CD1c-positive myeloid dendritic cell (primary cell): ENCODE measurements at regions not wholly inside any gene's neighbourhood (a gene's known extent, or its start where the extent isn't known, plus 50 kb on each side); places are given as distances from the start of the nearest gene placed in this dataset.
"Not testable (repeated sequence)": the region's sequence is repeated elsewhere in the genome, so short reads cannot be mapped to it uniquely, and the experiment has no call there.

Source experiments
- DNase-seq: peaks from one replicate; pipeline ENCODE4 v3.0.0-alpha.2; 2016; ENCODE audit errors: extremely low spot score

DNA sequence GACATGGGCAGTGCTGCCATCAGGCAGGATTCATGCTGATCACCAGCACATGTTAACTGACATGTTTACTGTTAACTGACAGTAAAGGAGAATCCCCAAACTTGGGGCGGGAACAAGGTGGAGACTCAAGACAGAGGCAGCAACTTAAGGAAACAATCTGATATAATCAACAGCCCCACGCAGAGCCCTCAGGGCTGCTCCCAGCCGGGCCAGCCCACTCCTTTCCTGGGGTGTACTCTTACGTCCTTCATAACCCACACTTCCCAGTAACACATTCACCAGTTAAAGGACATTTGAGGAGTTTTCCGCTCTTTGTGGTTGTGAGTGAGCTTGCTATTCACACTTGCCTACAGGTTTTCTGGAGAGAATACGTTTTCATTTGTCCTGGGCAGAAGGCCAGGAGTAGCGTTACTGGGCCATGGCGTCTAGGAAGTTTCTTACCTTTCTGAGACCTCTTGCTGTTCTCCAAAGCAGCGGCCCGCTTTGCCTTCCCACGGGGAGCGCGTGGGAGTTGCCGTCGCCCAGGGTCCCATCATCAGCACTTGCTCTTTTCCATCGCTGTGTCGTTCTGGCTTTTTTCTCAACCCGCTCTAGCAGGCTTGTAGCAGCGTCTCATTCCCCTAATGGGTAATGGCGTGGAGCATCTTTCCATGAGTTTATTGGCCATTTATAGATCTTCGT, 56.4 kb downstream of the FOXF2 start:
- DNase-seq, result no peak

DNA sequence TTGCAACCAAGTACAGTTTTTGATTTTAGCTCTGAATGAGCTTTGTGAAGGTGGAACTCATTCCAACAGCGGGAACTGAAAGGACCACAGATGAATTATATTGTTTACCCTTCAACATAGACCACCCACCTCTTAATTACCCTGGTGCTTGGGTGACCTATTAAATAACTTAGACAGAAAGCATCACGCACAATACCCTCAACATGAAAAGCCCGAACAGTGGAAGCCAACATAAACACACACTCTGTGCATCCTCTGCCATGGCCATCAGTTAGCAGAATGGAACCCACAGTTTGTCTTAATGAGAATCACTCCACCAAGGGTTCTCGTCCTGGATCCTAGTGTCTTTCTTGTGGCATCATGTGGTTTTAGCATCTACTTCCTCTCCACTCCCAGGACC, 60.5 kb downstream of the FOXF2 start:
- no peak for DNase-seq

DNA sequence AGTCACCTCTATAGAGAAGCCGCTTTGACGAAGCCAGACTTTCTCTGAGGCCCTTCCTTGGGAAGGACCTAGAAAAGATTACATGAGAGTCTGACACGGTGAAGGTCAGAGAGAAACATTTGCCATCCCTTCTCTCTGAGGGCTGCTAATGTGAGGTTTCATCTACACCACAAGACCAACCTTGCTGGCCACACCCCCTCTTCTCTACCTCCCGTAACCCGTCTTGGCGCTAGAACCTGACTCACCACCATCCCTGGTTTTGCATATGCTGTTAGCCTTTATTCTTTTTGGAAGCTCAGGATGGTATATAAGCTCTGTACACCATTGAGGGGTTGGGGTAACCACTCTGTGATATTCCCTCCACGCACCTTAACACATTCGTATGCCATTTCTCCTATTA, 63.6 kb downstream of the FOXF2 start:
- DNase-seq, result no peak

DNA sequence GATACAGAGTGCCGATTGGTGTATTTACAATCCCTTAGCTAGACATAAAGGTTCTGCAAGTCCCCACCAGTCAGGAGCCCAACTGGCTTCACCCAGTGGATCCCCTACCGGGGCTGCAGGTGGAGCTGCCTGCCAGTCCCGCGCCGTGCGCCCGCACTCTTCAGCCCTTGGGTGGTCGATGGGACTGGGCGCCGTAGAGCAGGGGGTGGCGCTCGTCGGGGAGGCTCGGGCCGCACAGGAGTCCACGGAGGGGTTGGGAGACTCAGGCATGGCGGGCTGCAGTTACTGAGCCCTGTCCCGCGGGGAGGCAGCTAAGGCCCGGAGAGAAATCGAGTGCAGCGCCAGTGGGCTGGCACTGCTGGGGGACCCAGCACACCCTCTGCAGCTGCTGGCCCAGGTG, 67.4 kb downstream of the FOXF2 start:
- DNase-seq, result not testable (repeated sequence)

DNA sequence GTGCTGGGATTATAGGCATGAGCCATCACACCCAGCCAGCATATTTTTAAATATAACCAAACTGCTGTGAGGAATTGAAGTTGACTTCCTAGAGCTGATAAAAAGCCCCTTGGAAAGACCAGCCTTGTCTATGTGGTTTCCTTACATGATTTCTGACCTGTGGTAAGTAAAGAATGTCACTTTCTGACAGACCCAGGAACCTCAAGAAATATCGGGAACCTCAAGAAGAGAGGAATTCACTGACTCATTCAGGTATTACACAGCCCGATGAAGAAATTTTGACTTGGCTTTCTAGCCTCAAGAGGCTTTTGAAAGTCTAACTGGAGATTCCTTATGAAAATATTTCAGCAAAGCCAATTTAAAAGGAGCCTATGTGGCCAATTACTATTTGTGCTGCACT, 71.8 kb downstream of the FOXF2 start:
- DNase-seq, result no peak

DNA sequence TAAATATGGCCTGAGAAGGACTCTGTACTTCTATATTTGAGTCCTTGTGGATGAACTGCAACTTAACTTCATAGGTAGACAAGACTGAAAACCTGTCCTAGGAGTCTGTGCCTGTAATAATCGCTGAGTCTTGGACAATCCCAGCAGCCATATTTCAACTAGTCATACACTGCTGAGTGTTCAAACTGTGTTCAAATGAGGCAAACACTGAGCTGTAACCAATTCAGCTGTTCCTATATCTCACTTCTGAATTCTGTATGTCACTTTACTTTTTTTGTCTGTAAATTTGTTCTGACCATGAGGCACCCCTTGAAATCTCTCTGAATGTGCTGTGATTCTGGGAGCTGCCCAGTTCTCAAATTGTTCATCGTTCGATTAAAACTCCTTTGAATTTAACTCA, 72.4 kb downstream of the FOXF2 start:
- DNase-seq, result no peak

DNA sequence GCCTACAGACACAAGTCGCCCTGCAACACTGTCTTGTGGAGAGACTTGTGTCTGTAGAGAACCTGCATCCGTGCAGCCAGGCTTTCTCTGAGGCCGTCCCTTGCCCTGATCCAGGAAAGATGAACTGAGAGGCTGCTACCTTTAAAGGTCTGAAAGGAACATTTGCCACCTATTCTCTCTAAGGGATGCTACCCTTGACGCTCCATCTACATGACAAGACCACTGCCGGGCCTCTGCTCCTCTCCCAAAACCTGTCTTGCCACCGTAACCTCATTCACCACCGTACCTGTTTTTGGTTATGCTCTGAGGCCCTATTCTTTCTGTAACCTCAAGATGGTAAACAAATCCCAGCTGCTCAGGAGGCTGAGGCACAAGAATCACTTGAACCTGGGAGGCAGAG, 73.9 kb downstream of the FOXF2 start:
- DNase-seq, result no peak

DNA sequence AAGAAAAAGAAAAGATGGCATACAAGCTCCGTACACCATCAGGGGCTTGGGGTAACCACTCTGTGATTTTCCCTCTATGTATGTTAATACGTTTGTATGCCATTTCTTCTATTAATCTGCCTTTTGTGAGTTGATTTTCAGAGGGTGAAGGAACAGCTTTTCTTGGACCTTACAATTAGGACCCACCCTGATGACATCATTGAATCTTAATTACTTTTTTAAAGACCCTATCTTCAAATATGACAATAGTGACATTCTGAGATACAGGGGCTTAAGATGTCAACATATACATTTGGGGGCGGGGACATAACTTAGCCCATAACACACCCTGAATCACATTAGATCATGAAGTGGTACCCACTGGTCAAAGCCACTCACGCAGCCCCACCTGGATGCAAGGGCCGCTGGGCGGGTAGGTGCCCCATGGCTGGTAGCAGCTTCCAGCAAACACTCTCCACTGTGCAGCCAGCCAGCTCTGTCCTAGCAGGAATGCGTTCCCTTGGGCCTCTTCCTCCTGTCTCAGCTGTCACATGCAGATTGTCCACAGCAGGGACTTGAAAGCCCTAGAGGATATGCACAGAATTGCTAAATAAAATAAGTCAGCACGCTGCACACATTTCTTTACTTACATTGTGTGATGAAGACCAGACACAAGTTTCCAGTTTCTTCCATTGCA, 74.5 kb downstream of the FOXF2 start:
- DNase-seq, result no peak

DNA sequence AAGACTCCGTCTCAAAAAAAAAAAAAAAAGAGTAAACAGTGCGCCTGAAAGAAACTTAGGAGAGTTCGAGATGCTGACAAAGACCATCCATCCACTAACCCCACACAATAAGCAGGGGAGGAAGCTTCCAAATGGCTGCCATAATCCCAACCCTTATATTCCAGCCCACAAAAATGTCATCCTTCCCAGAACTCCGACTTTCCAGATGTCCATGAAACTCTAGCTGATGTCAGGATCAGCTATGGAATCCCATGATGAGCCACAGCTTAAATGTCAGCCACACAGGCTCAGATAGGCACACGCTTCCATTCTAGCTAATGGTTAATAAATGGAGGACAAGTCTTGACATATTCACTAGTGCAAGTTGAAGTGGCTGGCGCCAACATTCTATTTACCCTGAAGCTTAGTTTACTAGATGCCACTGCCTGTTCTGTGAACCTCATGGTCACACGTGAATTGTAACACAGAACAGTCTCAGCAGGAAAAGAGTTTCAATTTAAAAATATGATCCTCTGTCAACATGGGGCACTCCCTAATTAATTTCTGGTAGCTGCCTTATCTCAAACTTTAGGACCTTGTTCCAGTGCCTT, 75.5 kb downstream of the FOXF2 start:
- DNase-seq, result no peak

DNA sequence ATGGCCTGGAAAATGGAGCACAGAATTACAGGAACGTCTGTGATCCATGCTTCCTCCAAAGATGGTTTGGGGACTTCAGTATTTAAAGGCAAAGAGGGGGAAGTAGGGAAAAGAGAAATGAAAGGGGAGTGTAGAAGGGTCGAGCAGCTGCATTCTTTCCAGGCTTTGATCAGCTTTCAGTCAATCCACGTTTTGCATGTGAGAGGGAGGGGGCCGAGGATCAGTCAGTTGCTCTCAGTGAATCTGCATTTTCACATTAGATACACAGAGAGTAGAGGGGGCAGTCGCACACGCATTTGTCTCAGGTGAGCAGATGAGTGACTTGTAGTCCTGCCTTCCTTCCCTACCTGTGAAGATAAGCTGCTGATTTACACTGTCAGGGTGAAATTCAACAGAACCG, 78.8 kb downstream of the FOXF2 start:
- no peak for DNase-seq

DNA sequence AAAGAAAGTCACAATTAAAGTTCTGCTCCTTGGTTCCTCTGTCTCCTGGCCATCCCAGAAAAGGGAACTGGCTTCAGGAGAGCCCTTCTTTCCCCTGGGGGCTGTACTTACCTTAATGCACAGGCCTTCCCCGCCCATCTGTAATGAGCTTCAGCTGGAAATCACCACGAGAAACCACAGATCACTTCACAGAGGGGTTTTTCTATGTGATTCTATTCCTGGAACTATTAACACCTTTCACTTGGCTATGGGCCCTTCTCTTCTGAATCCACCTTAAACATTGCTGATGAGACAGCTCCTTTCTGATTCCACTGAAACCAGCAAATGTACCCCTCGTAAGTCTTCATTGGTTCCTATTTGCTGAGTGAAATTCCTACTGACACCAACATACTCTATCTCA, 80.7 kb downstream of the FOXF2 start:
- no peak for DNase-seq

DNA sequence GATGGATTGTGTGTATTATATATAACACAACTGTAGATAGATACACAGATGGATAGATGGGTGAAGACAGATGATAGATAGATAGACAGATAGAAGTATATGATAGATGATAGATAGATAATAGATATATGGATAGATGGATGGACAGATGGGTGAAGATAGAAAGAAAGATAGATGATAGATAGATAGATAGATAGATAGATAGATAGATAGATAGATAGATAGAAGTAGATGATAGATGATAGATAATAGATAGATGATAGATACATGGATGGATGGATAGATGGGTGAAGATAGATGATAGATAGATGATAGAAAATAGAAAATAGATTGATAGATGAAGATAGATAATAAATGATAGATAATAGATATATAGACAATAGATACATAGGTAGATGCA, 83.3 kb downstream of the FOXF2 start:
- no peak for DNase-seq

DNA sequence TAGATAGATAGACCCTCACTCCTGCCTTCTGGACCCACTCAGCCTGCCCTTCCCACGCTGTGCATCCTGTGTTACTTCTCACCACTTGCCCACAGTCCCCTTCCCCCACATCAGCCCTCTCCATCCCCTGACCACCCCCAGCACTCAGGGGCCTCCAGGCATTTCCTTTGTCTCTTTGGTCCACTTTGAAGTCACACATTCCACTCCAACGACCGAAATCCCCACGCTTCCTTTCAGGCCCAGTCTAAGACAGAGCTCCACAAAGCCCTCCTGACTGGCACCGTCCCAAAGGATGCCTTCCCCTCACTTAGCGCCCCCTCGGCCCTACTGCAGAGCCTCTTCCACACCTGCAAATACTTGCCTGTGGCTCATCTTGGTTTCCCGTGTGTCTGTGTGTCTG, 83.8 kb downstream of the FOXF2 start:
- DNase-seq, result no peak

DNA sequence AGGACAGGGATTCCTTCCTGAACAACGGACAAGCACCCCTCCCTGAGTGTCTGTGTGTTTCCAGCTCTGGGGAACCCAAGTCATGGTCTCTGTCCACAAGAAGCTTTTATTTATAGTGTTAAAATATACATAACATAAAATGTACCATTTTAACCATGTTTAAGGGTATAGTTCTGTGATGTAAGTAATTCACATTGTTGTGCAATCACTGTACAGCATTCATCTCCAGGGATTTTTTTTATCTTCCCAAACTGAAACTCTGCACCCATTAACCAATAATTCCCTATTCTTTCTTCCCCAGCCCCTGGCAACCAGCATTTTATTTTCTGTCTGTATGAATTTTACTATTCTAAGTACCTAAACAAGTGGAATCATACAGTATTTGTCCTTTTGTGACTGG, 84.2 kb downstream of the FOXF2 start:
- no peak for DNase-seq

DNA sequence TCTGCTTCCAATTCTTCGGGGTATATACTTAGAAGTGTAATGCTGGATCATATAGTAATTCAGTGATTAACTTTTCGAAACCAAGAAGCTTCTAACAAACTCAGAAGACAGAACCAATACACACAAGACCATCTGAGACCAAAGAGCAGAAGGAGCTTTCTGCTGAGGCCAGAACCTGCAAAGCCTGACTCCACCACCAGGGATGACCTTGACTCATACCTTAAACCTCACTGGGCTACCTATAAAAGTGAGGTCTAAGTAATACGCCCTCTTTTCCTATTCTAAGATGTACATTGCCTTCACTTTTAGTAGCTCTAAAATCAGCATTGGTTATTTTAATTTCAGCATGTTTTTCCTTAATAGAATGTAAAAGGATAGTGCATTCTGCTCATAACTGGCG, 84.8 kb downstream of the FOXF2 start:
- no peak for DNase-seq

DNA sequence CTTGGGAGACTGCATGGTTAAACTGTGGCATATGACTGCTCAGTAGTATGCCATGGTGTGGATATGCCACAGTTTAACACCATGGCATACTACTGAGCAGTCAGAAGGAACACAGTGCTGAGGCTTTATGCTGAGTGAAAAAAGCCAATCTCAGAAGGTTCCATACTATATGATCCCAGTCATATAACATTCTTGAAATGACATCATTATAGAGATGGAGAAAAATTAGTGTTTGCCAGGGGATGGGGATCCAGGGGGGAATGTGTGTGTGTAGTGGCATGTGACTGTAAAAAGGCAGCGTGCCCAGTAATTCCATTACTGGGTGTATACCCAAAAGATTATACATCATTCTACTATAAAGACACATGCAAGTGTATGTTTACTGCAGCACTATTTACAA, 85.8 kb downstream of the FOXF2 start:
- DNase-seq, result no peak

DNA sequence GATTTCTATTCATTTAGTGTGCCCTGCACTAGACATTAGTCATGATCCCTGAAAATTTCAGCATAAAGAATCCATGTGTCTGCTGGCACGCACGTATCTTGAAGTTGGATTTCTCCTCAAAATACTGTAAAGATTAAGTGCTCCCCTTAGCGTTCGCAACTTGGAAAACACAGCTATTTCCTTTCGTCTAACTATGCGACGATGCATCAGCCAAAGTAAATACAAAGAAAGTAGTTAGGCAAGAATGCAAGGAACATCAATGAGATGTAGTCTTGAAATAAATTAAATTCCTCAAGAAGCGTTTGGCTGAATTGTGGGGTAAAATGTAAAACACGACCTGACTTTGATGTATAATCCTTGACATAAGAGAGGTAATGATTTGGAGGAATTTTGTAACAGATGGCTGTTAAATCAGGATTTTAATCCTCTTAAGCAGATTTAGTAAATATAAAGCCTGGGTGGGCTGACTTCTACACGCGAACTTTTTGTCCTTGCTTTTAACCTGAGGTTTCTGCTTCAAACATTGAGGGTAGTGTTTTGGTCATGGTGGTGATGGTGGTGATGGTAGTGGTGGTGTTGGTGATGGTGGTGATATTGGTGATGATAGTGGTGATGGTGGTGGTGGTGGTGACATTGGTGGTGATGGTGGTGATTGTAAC, 88.2 kb downstream of the FOXF2 start:
- no peak for DNase-seq

DNA sequence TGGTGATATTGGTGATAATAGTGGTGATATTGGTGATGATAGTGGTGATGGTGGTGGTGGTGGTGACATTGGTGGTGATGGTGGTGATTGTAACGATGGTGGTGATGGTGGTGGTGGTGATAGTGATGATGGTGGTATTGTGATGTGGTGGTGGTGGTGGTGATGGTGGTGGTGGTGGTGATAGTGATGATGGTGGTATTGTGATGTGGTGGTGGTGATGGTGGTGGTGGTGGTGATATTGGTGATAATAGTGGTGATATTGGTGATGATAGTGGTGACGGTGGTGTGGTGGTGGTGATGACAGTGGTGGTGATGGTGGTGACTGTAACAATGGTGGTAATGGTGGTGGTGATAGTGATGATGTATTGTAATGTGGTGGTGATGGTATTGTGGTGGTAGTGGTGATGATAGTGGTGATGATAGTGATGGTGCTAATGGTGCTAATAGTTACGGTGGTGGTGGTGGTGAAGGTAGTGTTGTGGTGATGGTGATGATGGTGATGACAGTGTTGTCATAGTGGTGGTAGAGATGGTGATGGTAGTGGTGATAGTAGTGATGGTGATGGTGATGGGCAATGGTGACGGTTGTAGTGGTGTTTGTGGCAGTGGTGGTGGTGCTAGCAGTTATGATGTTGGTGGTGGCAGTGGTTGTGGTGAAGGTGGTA, 88.9 kb downstream of the FOXF2 start:
- not testable (repeated sequence) for DNase-seq

DNA sequence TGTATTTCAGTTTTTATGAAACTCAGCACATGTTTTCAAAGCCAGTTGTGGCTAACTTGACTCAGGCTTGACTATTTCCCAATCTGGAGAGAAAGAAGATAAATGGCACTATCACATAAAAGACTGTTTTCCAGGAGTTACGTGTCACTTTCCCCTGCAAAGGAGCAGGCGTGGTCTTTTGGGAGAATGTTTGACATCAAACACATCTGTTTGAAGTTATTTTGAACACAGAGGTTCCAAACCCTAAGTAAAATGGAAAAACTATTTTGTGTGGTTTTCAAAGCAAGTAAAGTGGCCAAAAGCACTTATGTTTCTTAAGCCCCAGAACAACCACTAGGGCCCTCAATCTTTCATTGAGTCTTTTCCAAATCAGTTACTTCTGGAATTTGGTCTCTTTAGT, 89.7 kb downstream of the FOXF2 start:
- no peak for DNase-seq

DNA sequence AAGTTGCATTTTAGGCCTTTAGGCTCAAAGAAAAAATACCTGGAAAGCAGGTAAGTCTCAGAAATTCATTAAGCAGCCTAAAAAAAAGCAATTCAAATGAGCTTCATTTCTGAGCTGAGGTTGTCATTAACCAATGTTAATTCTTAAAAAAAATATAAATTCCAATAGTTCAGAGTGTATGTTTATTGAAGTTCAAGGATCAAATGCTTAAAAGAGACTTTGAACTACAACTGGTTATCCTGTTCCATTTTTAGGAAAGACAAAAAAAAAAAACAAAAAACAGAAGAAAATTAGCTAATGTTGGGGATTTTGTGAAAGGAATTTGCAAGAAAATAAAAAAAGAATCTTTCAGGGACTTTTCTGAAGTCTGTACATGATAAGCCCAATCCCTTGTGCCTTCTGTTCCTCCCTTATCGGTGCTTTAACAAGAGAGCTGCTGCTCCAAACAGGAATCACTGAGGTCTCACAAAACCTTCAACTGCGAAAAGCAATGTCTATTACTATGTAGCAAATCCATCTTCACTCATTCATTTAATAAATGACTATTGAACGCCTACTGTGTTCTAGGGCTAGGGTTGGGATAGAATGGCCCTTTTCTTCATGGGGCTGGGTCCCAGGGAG, 90.3 kb downstream of the FOXF2 start:
- DNase-seq, result no peak

DNA sequence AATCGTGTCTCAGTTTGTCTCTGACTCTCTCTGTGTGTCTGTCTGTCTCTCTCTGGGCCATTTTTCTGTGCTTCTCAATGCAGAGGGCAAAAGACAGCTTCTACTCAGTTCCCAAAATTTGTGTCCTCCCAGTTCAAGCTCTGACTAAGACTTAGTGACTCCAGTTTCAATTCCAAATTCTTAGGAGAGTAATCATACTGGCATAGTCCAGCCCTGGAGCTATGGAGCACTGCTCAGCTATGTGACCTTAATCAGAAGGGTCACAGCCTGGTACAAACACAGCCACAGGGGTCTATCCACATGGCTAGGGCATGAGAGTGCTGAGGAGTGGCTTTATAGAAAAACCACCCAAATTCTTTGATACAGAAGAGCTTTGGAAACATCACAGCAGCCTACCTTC, 91.9 kb downstream of the FOXF2 start:
- DNase-seq, result no peak
